H9 (cell line): ENCODE measurements at regions not wholly inside any gene's neighbourhood (a gene's known extent, or its start where the extent isn't known, plus 50 kb on each side); places are given as distances from the start of the nearest gene placed in this dataset.

Source experiments
- DNase-seq: peaks from one replicate; pipeline ENCODE4 v3.0.0-alpha.2; 2017
- H2AFZ ChIP-seq: one replicate; pipeline ENCODE4 v1.6.1; 2013; ENCODE audit warnings: mild to moderate bottlenecking, low read length, control low read depth, moderate library complexity
- H2AK5ac ChIP-seq: 2 replicates; pipeline ENCODE4 v1.6.1; 2013; ENCODE audit warnings: low read length, control low read depth, mixed read lengths; ENCODE audit not compliant: insufficient read length
- H2BK120ac ChIP-seq: one replicate; pipeline ENCODE4 v1.6.1; 2013; ENCODE audit warnings: low read depth, mild to moderate bottlenecking, low read length, control low read depth, inconsistent platforms; ENCODE audit not compliant: poor library complexity, severe bottlenecking
- H2BK12ac ChIP-seq: 2 replicates; pipeline ENCODE4 v1.6.1; 2013; ENCODE audit warnings: low read length, control low read depth, mixed read lengths, low read depth; ENCODE audit not compliant: insufficient read length
- H2BK15ac ChIP-seq: 2 replicates; pipeline ENCODE4 v1.6.1; 2013; ENCODE audit warnings: low read depth, low read length, control low read depth
- H2BK20ac ChIP-seq: one replicate; pipeline ENCODE4 v1.6.1; 2013; ENCODE audit warnings: low read depth, mild to moderate bottlenecking, low read length, control low read depth, inconsistent platforms; ENCODE audit not compliant: poor library complexity, severe bottlenecking
- H2BK5ac ChIP-seq: 2 replicates; pipeline ENCODE4 v1.6.1; 2013; ENCODE audit warnings: low read length, control low read depth, mixed read lengths; ENCODE audit not compliant: insufficient read length
- H3K14ac ChIP-seq: 2 replicates; pipeline ENCODE4 v1.6.1; 2013; ENCODE audit warnings: low read length, control low read depth; ENCODE audit not compliant: insufficient read depth
- H3K18ac ChIP-seq: 2 replicates; pipeline ENCODE4 v1.6.1; 2013; ENCODE audit warnings: low read depth, mild to moderate bottlenecking, mixed read lengths, low read length, control low read depth; ENCODE audit not compliant: insufficient read length
- H3K23ac ChIP-seq: 2 replicates; pipeline ENCODE4 v1.6.1; 2013; ENCODE audit warnings: low read length, control low read depth, mixed read lengths, low read depth; ENCODE audit not compliant: insufficient read length
- H3K23me2 ChIP-seq: 2 replicates; pipeline ENCODE4 v1.6.1; 2013; ENCODE audit warnings: low read depth, mild to moderate bottlenecking, mixed read lengths, low read length, control low read depth; ENCODE audit not compliant: insufficient read length, poor library complexity, severe bottlenecking
- H3K27ac ChIP-seq: 2 replicates; pipeline ENCODE4 v1.5.1; 2013; ENCODE audit warnings: low read length, control low read depth, mixed read lengths, low read depth; ENCODE audit not compliant: insufficient read length
- H3K27me3 ChIP-seq: 2 replicates; pipeline ENCODE4 v1.6.1; 2013; ENCODE audit warnings: low read length, control low read depth, inconsistent platforms; ENCODE audit not compliant: insufficient read depth
- H3K4ac ChIP-seq: 2 replicates; pipeline ENCODE4 v1.6.1; 2013; ENCODE audit warnings: low read depth, mild to moderate bottlenecking, control low read depth, inconsistent platforms, low read length, moderate library complexity
- H3K4me1 ChIP-seq: 2 replicates; pipeline ENCODE4 v1.6.1; 2013; ENCODE audit warnings: low read length, control low read depth, inconsistent platforms; ENCODE audit not compliant: insufficient read depth
- H3K4me2 ChIP-seq: 2 replicates; pipeline ENCODE4 v1.6.1; 2013; ENCODE audit warnings: low read length, control low read depth, mixed read lengths; ENCODE audit not compliant: insufficient read length, insufficient read depth
- H3K56ac ChIP-seq: 2 replicates; pipeline ENCODE4 v1.6.1; 2013; ENCODE audit warnings: low read depth, mild to moderate bottlenecking, mixed read lengths, low read length, control low read depth; ENCODE audit not compliant: insufficient read length
- H3K79me1 ChIP-seq: 2 replicates; pipeline ENCODE4 v1.6.1; 2013; ENCODE audit warnings: low read depth, mild to moderate bottlenecking, moderate library complexity, low read length, control low read depth, inconsistent platforms; ENCODE audit not compliant: insufficient read depth, poor library complexity, severe bottlenecking
- H3K79me2 ChIP-seq: 2 replicates; pipeline ENCODE4 v1.6.1; 2013; ENCODE audit warnings: low read length, control low read depth, inconsistent platforms; ENCODE audit not compliant: insufficient read depth
- H3K9ac ChIP-seq: 2 replicates; pipeline ENCODE4 v1.6.1; 2013; ENCODE audit warnings: low read length, control low read depth, mixed read lengths; ENCODE audit not compliant: insufficient read length; ENCODE audit errors: extremely low read depth
- H3K9me3 ChIP-seq: one replicate; pipeline ENCODE4 v1.6.1; 2013; ENCODE audit warnings: low read depth, low read length, inconsistent platforms; ENCODE audit not compliant: control insufficient read depth
- H3T11ph ChIP-seq: one replicate; pipeline ENCODE4 v1.6.1; 2013; ENCODE audit warnings: mild to moderate bottlenecking, low read length, control low read depth, inconsistent platforms
- H4K20me1 ChIP-seq: one replicate; pipeline ENCODE4 v1.6.1; 2013; ENCODE audit not compliant: control insufficient read depth, insufficient read length, insufficient read depth
- H4K5ac ChIP-seq: 2 replicates; pipeline ENCODE4 v1.6.1; 2013; ENCODE audit warnings: low read depth, mild to moderate bottlenecking, mixed read lengths, low read length, control low read depth; ENCODE audit not compliant: insufficient read length
- H4K8ac ChIP-seq: replicated peaks from 2 replicates; pipeline ENCODE4 v1.6.1; 2013; ENCODE audit warnings: low read length, control low read depth, mixed read lengths, low read depth; ENCODE audit not compliant: insufficient read length
- H4K91ac ChIP-seq: 2 replicates; pipeline ENCODE4 v1.6.1; 2013; ENCODE audit warnings: low read depth, mild to moderate bottlenecking, moderate library complexity, mixed read lengths, low read length, control low read depth; ENCODE audit not compliant: insufficient read length
- H3K27ac Mint-ChIP-seq, 3 experiments: 2 replicates in 2 of 3; 3 replicates in 1 of 3; pipeline ENCODE4 v1.8.0; 2020 to 2021; ENCODE audit warnings: mixed read lengths in 3 of 3, mild to moderate bottlenecking in 1 of 3, moderate library complexity in 1 of 3
- H3K27me3 Mint-ChIP-seq: 2 replicates; pipeline ENCODE4 v1.8.0; 2021; ENCODE audit warnings: low read depth, mild to moderate bottlenecking, moderate library complexity, mixed read lengths
- H3K36me3 Mint-ChIP-seq, 3 experiments: 2 replicates in 2 of 3; 3 replicates in 1 of 3; pipeline ENCODE4 v1.8.0; 2020 to 2021; ENCODE audit warnings: low read depth in 3 of 3, mixed read lengths in 3 of 3; ENCODE audit not compliant: insufficient read depth in 1 of 3
- H3K4me1 Mint-ChIP-seq, 2 experiments: 2 replicates each; pipeline ENCODE4 v1.8.0; 2020; ENCODE audit warnings: mixed read lengths in 2 of 2
- H3K4me3 Mint-ChIP-seq, 2 experiments: 2 replicates in 1 of 2; 3 replicates in 1 of 2; pipeline ENCODE4 v1.8.0; 2020 to 2021; ENCODE audit warnings: mild to moderate bottlenecking in 2 of 2, mixed read lengths in 2 of 2, moderate library complexity in 1 of 2
- H3K9me3 Mint-ChIP-seq, 2 experiments: 2 replicates in 1 of 2; 3 replicates in 1 of 2; pipeline ENCODE4 v1.8.0; 2020; ENCODE audit warnings: mild to moderate bottlenecking in 2 of 2, mixed read lengths in 2 of 2, moderate library complexity in 1 of 2
- CTCF ChIP-seq: fragments of 200-600 bp; sonication (generic); conservative IDR thresholded peaks from 3 replicates; pipeline ENCODE4 v1.8.0; 2021; ENCODE audit warnings: antibody characterized with exemption, mild to moderate bottlenecking
- WGBS: extraction: QIAGEN DNeasy Blood & Tissue Kit; methylation state at CpG from one replicate; pipeline ENCODE4 v1.1.7; 2013; ENCODE audit warnings: missing lambda C conversion rate, low lambda C conversion rate, mixed read lengths; ENCODE audit not compliant: insufficient read length; ENCODE audit errors: extremely low coverage; 5-methylcytosine and 5-hydroxymethylcytosine counted together

DNA sequence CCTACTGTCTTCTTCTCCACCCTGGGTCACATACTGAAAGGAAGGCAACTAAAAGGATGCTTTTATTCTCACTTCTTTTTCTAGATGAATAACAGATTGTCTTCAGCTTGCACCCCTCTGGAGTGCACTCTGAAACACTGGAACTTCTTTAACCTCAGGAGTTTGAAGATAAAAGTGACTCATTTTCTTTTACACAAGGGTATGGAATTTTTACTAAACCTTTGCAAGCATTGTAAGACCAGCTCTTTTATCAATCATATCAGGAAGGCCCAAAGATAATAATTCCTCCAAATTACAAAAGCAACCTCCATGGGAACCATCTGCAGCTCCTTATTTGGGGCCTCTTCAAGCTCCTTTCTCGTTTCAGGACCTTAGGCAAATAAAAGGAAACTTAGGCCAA lies 193.5 kb upstream of the KIF2B start:
- no peak overlapping the region for H4K5ac ChIP-seq
- no peak overlapping the region for H2AK5ac ChIP-seq
- TF ChIP-seq CTCF, result no peak
- no peaks in the 10 kb centered on the region for H3K23me2 ChIP-seq
- H3K18ac ChIP-seq, result no peak overlapping the region
- no peak overlapping the region for H2BK120ac ChIP-seq
- no peak overlapping the region for H3K14ac ChIP-seq
- H3K9me3 ChIP-seq, result no peaks in the 10 kb centered on the region
- no peak overlapping the region for H3K27ac ChIP-seq
- H3K9ac ChIP-seq, result no peak overlapping the region
- H3K4ac ChIP-seq, result no peak overlapping the region
- no peaks in the 10 kb centered on the region for H4K20me1 ChIP-seq
- Mint-ChIP-seq H3K27me3 (no peaks in the 10 kb centered on the region), H3K36me3 (peaks cover 0 to 5% (median 2%) of the 10 kb centered on the region in 3 experiments; a peak in 1 of 7 replicates), H3K4me1 (peaks cover 44 to 55% of the 10 kb centered on the region in 2 experiments), H3K4me3 (no peak overlapping the region), H3K27ac (peak overlapping the region in 1 of 3 experiments; percentile 49; a peak in 1 of 7 replicates), H3K9me3 (peaks cover 0 to 4% of the 10 kb centered on the region in 2 experiments; a peak in 2 of 5 replicates)
- no peak for DNase-seq
- no peak overlapping the region for H3K4me2 ChIP-seq
- no peak overlapping the region for H2BK15ac ChIP-seq
- no peak overlapping the region for H4K8ac ChIP-seq
- H3K23ac ChIP-seq, result no peak overlapping the region
- no peaks in the 10 kb centered on the region for H3K79me2 ChIP-seq
- no peak overlapping the region for H2BK5ac ChIP-seq
- H2AFZ ChIP-seq, result no peak overlapping the region
- no peak overlapping the region for H2BK12ac ChIP-seq
- no peak overlapping the region for H2BK20ac ChIP-seq
- WGBS, result no CpG with 5 or more reads among the region's 1 CpG
- H3K79me1 ChIP-seq, result no peaks in the 10 kb centered on the region
- H3K27me3 ChIP-seq, result no peaks in the 10 kb centered on the region
- H3T11ph ChIP-seq, result no peak overlapping the region
- H3K4me1 ChIP-seq, result peaks cover 6% of the 10 kb centered on the region
- no peak overlapping the region for H3K56ac ChIP-seq
- no peak overlapping the region for H4K91ac ChIP-seq
